T-helper 2 cell (primary cell): ENCODE measurements at regions not wholly inside any gene's neighbourhood (a gene's known extent, or its start where the extent isn't known, plus 50 kb on each side); places are given as distances from the start of the nearest gene placed in this dataset.
A peak's percentile ranks its signal among the peaks of the same experiment; 100 is the strongest.

Experiments used
- DNase-seq, 5 experiments: peaks; one replicate each; pipeline versions ENCODE4 v3.0.0 to v3.0.0-alpha.2; 2012 to 2022

GRCh38 chr4:26105815-26106699 lies 192.0 kb downstream of the SMIM20 start:
- DNase-seq = no peak

GRCh38 chr4:26106776-26107175 lies 192.8 kb downstream of the SMIM20 start:
- DNase-seq = no peak

GRCh38 chr4:26108054-26108453 lies 194.0 kb downstream of the SMIM20 start:
- no peak for DNase-seq

- DNase-seq = no peak
Measured at GRCh38 chr4:26110493-26110892, 196.5 kb downstream of the SMIM20 start.

- DNase-seq = no peak
Measured at GRCh38 chr4:26113339-26113940, 199.4 kb downstream of the SMIM20 start.

GRCh38 chr4:26116057-26116456 lies 202.0 kb downstream of the SMIM20 start:
- DNase-seq = no peak

GRCh38 chr4:26120098-26120825 lies 200.6 kb upstream of the RBPJ start:
- no peak for DNase-seq

GRCh38 chr4:26122690-26123089 lies 198.1 kb upstream of the RBPJ start:
- no peak for DNase-seq

- no peak for DNase-seq
Measured at GRCh38 chr4:26124753-26125321, 196.0 kb upstream of the RBPJ start.

- peak in 1 of 5 experiments; percentile 45 for DNase-seq
Measured at GRCh38 chr4:26126143-26126718, 194.6 kb upstream of the RBPJ start.

- no peak for DNase-seq
Measured at GRCh38 chr4:26126994-26127393, 193.8 kb upstream of the RBPJ start.

- no peak for DNase-seq
Measured at GRCh38 chr4:26127851-26128337, 192.9 kb upstream of the RBPJ start.

GRCh38 chr4:26130173-26130572 lies 190.6 kb upstream of the RBPJ start:
- peak in 1 of 5 experiments; percentile 79 for DNase-seq

GRCh38 chr4:26130841-26131432 lies 189.9 kb upstream of the RBPJ start:
- DNase-seq = peak in 1 of 5 experiments; percentile 69

GRCh38 chr4:26131711-26132110 lies 189.1 kb upstream of the RBPJ start:
- DNase-seq = peak in 2 of 5 experiments; percentile 10 to 87

- no peak for DNase-seq
Measured at GRCh38 chr4:26132858-26133257, 188.0 kb upstream of the RBPJ start.

GRCh38 chr4:26133840-26134239 lies 187.0 kb upstream of the RBPJ start:
- DNase-seq = no peak

- DNase-seq = no peak
Measured at GRCh38 chr4:26135331-26135730, 185.5 kb upstream of the RBPJ start.

- no peak for DNase-seq
Measured at GRCh38 chr4:26136615-26137014, 184.2 kb upstream of the RBPJ start.

GRCh38 chr4:26137288-26137687 lies 183.5 kb upstream of the RBPJ start:
- DNase-seq = no peak

GRCh38 chr4:26139310-26139924 lies 181.4 kb upstream of the RBPJ start:
- DNase-seq = no peak
